IPS-NIHi11 (cell line): ENCODE measurements at regions not wholly inside any gene's neighbourhood (a gene's known extent, or its start where the extent isn't known, plus 50 kb on each side); places are given as distances from the start of the nearest gene placed in this dataset.

Experiments
- DNase-seq: peaks from one replicate; pipeline ENCODE4 v3.0.0; 2012; ENCODE audit warnings: mixed read lengths, low spot score

DNA sequence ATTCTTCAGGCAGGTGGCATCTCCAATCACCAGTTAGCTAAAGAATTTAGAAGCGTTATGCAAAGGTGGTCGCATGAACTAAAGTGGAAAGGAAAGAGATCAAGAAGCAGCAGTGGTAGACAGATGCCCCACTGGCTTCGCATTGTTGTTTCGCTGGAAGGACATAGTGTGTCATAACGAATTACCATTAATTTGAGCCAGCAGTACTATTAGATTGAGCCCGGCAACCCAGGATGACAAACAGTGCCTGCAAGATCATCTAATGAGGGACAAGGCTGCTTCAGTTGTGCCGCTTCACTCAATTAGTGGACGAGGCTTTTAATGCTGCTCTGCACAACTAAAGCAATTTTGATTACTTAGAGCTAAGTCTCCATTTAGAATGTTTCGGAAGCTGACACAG, 274.5 kb upstream of the SOX5 start:
- DNase-seq, result no peak

GRCh38 chr12:24222968-24223367, 273.5 kb upstream of the SOX5 start:
- no peak for DNase-seq

DNA sequence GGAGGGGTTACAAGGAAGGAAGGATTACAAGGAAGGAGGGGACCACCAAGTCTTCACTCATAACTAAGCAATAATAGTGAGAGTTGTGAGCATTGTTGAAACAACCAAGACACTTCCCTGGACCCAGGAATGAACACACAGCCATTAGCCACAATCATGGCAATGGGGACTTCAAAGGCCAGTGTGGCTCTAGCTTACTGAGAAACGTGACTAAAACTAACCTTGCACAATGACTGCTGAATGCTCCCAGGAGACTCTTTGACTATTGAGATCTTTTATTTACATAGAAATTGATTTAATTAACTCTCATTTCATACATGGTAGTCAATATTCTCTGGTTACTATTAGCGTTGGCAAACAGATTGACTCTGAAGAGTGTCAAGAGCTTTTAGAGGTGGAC, 263.0 kb upstream of the SOX5 start:
- DNase-seq, result no peak

GRCh38 chr12:24206621-24207020, 257.2 kb upstream of the SOX5 start:
- no peak for DNase-seq

DNA sequence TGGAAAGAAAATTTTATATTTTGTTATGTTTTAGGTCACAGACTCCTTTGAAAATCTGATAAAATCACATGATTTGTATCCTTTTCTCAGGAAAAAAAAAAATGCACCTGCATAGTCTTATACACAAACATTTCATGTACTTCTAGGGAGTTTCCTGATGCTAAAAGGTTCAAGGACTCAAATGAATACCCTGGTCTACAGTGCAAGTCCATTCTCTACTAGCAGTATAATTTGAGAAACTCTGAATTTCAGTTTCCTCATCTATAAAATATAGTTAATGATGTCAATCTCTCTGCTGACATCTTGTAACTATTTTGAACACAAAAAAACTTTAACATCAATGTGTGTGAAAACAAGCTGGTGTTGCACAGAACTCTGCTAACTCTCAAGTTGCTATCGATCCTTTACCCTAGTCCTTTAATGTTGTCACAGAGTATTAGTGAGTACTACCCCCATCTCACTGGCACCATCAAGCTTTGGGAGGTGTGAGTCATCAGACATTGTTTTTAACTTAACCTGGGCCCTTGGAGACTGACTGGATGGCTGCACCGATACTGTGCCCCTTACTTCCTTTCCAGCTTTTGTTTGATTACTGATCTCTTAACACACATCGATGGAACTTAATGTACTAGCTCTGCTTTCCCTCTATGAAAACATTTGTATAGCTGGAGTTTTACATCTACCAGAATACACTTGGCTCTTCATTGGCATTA, 251.9 kb upstream of the SOX5 start:
- no peak for DNase-seq

- no peak for DNase-seq
These were observed 250.5 kb upstream of the SOX5 start for GRCh38 chr12:24200010-24200409.

GRCh38 chr12:24198936-24199671, 249.6 kb upstream of the SOX5 start:
- DNase-seq, result no peak

GRCh38 chr12:24198070-24198469, 248.6 kb upstream of the SOX5 start:
- no peak for DNase-seq

DNA sequence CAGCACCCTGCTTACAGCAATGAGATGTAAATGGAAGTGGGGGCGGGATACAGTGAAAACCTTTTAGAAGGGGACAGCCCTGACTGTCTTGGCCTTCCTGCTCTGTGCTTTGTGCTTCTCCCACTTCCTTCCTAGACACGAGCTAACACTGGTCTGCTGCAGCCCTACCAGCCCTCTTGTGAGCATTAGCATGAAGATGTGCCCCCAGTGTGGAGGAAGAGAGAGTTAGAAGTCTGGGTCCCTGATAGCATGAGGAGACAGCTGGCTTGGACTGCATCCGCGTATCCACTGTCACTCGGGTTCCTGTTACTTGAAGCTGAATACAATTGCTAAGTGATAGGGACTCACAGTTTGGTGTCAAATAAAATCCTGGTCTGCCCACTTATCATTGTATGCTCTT, 248.1 kb upstream of the SOX5 start:
- DNase-seq, result peak; percentile 18

DNA sequence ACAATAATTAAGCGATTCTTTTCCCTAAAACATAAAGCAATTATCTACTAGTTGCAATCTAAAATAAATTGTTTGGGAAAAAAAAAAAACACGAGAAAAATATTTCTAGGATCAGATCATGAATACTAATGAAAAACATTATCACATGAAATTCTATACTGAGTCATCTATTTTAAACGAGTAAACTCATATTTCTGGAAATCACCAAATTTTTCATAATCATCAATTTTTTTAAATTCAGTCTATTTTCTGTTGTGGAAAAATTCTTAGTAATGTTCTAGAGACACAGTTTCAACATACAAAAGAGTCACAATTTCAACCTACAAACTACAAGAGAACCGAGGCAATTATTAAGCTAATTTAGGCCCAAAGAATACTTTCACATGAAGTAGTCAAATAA, 245.6 kb upstream of the SOX5 start:
- DNase-seq, result no peak

- no peak for DNase-seq
These were observed 241.6 kb upstream of the SOX5 start for GRCh38 chr12:24191117-24191516.

- DNase-seq, result no peak
These were observed 236.3 kb upstream of the SOX5 start for GRCh38 chr12:24185782-24186181.

GRCh38 chr12:24177889-24178288, 228.4 kb upstream of the SOX5 start:
- DNase-seq, result no peak

GRCh38 chr12:24175929-24176328, 226.5 kb upstream of the SOX5 start:
- no peak for DNase-seq

DNA sequence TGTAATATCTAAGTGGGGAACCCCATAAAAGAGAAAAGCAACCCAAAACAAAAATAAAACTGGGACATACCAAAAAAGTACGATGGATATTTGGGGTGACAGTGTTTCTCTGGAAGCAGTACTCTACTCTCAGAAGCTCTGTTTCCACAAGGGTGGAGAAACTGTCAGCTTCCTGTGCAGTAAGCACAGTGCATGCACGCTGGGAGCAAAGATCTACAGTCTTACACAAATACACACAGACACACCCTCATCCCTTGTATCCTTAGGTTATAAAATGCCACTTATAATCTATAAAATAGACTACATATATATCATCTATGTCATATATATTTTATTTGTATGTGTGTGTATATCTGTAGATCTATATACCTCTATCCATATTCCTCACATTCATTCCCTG, 225.8 kb upstream of the SOX5 start:
- no peak for DNase-seq

- no peak for DNase-seq
These were observed 223.6 kb upstream of the SOX5 start for GRCh38 chr12:24173067-24173466.

- DNase-seq, result no peak
These were observed 223.2 kb upstream of the SOX5 start for GRCh38 chr12:24172773-24173066.

- DNase-seq, result peak; percentile 22
These were observed 222.7 kb upstream of the SOX5 start for GRCh38 chr12:24172031-24172772.

GRCh38 chr12:24155042-24155441, 205.6 kb upstream of the SOX5 start:
- no peak for DNase-seq

DNA sequence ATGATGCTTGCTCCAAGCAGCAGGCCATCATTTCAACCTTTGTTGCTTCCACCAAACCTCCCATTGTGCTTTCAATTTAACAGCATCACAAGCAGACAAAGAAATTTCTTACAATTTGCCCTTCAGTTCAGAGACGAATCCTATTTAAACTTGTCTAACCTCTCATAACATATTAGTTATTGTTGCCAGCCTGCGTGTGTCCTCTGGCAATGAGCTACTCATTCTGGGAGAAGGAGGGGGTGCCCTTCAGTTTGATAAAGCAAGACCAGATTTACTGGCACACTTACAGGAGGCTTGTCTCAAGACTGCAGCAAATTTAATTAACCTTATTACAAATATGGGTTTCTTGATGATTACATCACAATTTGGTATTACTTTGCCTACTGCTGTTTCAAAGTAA, 203.6 kb upstream of the SOX5 start:
- DNase-seq, result no peak

DNA sequence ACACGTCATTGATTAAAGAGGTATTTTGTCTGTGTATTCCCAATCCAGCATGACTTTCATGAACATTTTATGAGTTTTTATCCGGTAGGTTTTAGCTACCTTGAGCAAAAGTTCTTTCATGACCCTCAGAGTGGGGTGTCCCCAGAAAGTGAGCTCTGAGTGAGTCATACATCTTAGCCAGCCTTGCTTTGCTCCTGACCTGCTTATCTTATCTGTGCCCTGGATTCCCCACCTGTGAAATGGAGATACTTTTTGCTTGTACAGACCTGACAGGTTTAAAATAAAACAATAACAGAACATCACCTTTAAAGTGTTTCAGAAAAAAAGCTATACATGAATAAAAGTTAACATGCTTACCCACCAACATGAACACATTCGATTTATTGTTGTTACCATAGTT, 202.8 kb upstream of the SOX5 start:
- DNase-seq, result no peak

DNA sequence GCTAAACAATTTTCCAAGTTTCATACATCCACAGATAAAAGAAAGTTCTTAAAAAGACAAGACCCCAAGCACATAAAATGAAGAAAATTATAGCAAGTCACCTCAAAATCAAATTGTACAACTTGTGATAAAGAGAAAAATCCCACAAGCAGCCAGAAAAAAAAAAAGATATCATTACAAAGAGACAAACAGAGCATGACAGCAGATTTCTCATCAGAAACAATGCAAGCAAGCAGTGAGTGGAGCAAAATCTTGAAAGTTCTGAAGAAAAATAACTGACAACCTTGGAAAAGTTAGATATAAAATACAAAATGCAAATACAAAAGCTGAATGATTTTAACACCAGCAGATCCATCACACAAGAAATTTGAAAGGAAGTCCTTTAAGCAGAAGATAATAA, 194.5 kb upstream of the SOX5 start:
- DNase-seq, result no peak

GRCh38 chr12:24139035-24139434, 189.6 kb upstream of the SOX5 start:
- no peak for DNase-seq
